Chondrocyte (in vitro differentiated cells): ENCODE measurements at regions not wholly inside any gene's neighbourhood (a gene's known extent, or its start where the extent isn't known, plus 50 kb on each side); places are given as distances from the start of the nearest gene placed in this dataset.

Experiments used
- DNase-seq: peaks from one replicate; pipeline ENCODE4 v3.0.0; 2021; ENCODE audit warnings: mixed read lengths, low spot score
- H3K27ac Mint-ChIP-seq: one replicate; pipeline ENCODE4 v1.8.0; 2021; ENCODE audit warnings: mild to moderate bottlenecking, moderate library complexity, mixed read lengths; ENCODE audit not compliant: unreplicated experiment
- H3K27me3 Mint-ChIP-seq: 2 replicates; pipeline ENCODE4 v1.8.0; 2021; ENCODE audit warnings: low read depth, mixed read lengths
- H3K36me3 Mint-ChIP-seq: 2 replicates; pipeline ENCODE4 v1.8.0; 2021; ENCODE audit warnings: low read depth, mixed read lengths
- H3K4me1 Mint-ChIP-seq: 2 replicates; pipeline ENCODE4 v1.8.0; 2021; ENCODE audit warnings: low read depth, mild to moderate bottlenecking, mixed read lengths
- H3K4me3 Mint-ChIP-seq: one replicate; pipeline ENCODE4 v1.8.0; 2021; ENCODE audit warnings: mild to moderate bottlenecking, moderate library complexity, mixed read lengths; ENCODE audit not compliant: unreplicated experiment
- H3K9me3 Mint-ChIP-seq: 2 replicates; pipeline ENCODE4 v1.8.0; 2021; ENCODE audit warnings: low read depth, mixed read lengths
- TF ChIP-seq, protein P1 (sequence below): fragments of 200-600 bp; sonication (generic); IDR thresholded peaks from 2 replicates; pipeline ENCODE4 v1.5.0; 2021; ENCODE audit warnings: antibody characterized with exemption, mild to moderate bottlenecking, moderate library complexity

DNA sequence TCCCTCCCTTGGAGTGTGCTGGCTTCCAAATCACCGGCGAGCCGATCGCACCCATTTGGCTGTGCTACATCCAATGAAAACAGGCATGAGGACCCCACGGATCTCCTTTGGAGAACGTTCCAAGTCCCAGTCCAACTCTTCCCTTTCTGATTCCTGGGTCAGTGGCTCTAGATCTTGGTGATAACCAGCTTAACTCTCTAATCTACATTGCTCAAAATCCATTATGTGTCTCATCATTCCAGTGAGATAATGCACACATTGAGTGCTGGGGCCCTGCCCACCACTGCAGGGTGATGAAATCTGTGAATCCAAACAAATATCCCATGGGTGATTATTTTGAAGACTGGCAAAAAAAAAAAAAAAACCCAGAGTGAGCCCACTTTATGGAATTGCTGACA, 232.7 kb upstream of the COPS8 start:
- Mint-ChIP-seq H3K36me3 (peaks cover 2% of the 10 kb centered on the region), H3K4me3 (no peak overlapping the region), H3K9me3 (peaks cover 5% of the 10 kb centered on the region), H3K27ac (no peak overlapping the region), H3K27me3 (no peaks in the 10 kb centered on the region), H3K4me1 (peaks cover 3% of the 10 kb centered on the region)
- TF ChIP-seq, protein P1, sequence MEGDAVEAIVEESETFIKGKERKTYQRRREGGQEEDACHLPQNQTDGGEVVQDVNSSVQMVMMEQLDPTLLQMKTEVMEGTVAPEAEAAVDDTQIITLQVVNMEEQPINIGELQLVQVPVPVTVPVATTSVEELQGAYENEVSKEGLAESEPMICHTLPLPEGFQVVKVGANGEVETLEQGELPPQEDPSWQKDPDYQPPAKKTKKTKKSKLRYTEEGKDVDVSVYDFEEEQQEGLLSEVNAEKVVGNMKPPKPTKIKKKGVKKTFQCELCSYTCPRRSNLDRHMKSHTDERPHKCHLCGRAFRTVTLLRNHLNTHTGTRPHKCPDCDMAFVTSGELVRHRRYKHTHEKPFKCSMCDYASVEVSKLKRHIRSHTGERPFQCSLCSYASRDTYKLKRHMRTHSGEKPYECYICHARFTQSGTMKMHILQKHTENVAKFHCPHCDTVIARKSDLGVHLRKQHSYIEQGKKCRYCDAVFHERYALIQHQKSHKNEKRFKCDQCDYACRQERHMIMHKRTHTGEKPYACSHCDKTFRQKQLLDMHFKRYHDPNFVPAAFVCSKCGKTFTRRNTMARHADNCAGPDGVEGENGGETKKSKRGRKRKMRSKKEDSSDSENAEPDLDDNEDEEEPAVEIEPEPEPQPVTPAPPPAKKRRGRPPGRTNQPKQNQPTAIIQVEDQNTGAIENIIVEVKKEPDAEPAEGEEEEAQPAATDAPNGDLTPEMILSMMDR: no peak
- DNase-seq: no peak

DNA sequence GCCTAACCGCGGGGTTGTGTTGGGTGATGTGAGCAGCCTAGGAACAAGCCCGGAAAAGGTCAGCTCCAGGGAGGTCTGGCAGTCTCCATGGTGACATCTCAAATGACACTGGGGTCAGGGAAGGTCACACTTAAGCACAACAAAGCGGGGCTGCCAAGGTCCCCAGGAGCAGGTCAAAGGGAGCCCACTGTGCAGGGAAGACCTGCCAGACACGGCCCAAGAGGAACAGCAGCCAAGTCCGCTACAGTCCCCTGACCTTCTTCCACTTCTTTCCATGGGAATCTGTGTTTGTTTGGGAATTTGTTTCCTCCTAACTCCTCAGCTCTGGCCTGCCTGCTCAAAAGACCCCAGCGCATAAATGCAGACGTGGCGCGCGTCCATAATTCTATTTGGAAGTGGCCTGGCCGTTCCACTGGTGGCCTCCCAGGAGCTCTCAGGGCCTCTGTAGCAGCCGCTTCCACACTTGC, 232.1 kb upstream of the COPS8 start:
- Mint-ChIP-seq H3K4me3 (no peak overlapping the region), H3K4me1 (peaks cover 3% of the 10 kb centered on the region), H3K27me3 (no peaks in the 10 kb centered on the region), H3K9me3 (peaks cover 5% of the 10 kb centered on the region), H3K27ac (no peak overlapping the region), H3K36me3 (peaks cover 2% of the 10 kb centered on the region)
- no peak for DNase-seq
- TF ChIP-seq, protein P1: no peak

DNA sequence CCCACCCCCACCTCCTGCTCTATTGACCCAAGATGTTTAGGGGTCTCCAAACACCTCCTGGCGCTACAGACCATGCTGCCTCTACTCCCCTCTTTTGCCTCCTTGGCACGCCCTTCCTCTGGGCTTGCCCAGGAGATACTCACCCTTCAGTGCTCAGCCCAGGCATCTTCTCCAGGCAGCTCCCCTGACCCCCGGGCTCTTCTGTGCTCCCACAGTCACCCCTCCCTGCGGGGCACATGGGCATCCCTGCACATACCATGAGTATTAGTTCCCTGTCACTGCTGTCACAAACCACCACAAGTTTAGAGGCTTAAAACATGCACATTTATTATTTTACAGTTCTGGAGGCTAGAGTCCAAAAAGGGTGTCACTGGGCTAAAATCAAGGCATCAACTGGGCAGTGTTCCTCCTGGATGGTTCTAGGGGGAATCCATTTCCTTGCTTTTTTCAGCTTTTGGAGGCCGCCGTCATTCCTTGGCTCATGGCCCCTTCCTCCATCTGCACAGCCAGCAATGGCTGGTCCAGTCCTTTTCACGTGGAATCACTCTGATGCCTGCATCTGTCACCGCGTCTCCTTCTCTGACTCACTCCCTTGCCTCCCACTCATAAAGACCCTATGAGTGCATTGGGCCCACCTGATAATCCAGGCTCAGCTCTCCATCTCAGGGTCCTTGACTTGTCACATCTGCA, 230.4 kb upstream of the COPS8 start:
- H3K4me1 Mint-ChIP-seq: peaks cover 3% of the 10 kb centered on the region
- peaks cover 5% of the 10 kb centered on the region for H3K9me3 Mint-ChIP-seq
- no peak for DNase-seq
- H3K36me3 Mint-ChIP-seq: peaks cover 2% of the 10 kb centered on the region
- no peaks in the 10 kb centered on the region for H3K27me3 Mint-ChIP-seq
- no peak overlapping the region for H3K4me3 Mint-ChIP-seq
- TF ChIP-seq, protein P1: no peak
- H3K27ac Mint-ChIP-seq: no peak overlapping the region

DNA sequence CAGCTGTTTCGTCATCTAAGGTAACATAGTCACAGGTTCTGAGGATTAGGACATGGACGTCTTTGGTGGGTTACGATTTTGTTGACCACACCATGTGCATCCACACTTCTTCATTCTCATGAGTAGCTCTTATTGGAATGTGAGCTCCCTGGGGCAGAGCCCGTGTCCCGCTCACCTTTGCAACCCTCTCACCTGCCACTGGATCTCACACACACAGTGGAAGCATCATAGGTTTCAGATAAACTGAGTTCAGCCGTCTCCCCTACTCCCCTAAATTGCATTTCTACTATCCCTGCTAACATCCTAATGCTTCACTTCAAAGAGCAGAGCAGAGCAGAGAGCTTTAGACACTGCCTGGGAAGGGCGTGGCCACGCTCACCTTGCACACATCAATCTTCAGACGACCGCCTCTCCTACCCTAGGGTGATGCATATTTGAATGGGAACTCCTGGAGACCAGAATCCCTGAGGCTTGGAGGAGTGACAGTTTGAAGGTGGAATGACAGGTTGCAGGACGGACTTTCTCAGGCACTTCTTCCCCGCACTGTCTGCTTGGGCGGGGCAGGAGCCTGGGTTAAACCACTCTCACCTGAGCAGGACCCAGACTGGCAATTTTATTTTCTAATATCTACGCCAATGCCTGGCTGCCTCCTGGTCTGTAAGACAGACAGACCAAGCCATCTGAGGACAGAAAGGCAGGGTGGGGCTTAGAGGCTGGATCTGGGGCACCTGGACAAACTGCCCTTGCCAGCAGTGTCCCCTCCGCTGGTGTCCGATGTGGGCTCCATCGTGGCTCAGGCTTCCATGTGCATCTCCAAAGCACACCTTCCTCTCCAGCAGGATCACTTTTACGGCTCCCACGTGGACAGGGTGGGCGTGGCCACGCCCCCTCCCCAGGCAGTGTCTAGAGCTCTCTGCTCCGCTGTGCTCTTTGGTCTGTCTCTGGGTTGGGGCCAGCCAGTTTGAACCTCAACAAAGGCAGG, 229.5 kb upstream of the COPS8 start:
- Mint-ChIP-seq H3K4me3 (no peak overlapping the region), H3K36me3 (peaks cover 2% of the 10 kb centered on the region), H3K4me1 (peaks cover 3% of the 10 kb centered on the region), H3K27me3 (no peaks in the 10 kb centered on the region), H3K27ac (no peak overlapping the region), H3K9me3 (peaks cover 5% of the 10 kb centered on the region)
- no peak for DNase-seq
- TF ChIP-seq, protein P1: no peak

DNA sequence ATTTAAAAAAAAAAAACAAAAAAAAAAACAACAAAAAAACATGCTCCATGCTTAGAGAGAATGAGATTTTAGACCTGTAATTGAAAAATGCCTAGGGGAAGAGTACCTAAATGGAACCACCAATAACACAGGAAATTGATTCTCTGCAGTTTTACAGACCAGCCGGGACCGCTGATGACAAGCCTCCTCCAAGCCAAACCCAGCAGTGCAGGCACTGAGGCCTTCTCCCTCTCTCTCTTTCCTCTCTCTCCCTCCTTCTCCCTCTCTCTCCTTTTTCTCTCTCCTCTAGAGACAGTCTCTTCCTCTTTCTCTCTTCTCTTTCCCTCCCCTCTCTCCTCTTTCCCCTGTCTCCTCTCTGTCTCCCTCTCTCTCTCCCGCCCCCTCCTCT, 228.8 kb upstream of the COPS8 start:
- Mint-ChIP-seq H3K36me3 (peaks cover 2% of the 10 kb centered on the region), H3K27me3 (no peaks in the 10 kb centered on the region), H3K4me1 (peaks cover 4% of the 10 kb centered on the region), H3K4me3 (no peak overlapping the region), H3K27ac (no peak overlapping the region), H3K9me3 (peaks cover 5% of the 10 kb centered on the region)
- TF ChIP-seq, protein P1: no peak
- DNase-seq: no peak
